GM19240 (cell line): ENCODE measurements at regions not wholly inside any gene's neighbourhood (a gene's known extent, or its start where the extent isn't known, plus 50 kb on each side); places are given as distances from the start of the nearest gene placed in this dataset.
"Not testable (repeated sequence)": the region's sequence is repeated elsewhere in the genome, so short reads cannot be mapped to it uniquely, and the experiment has no call there.

Experiments
- DNase-seq: peaks from one replicate; pipeline ENCODE4 v3.0.0; 2011; ENCODE audit warnings: low spot score; ENCODE audit not compliant: insufficient read length

DNA sequence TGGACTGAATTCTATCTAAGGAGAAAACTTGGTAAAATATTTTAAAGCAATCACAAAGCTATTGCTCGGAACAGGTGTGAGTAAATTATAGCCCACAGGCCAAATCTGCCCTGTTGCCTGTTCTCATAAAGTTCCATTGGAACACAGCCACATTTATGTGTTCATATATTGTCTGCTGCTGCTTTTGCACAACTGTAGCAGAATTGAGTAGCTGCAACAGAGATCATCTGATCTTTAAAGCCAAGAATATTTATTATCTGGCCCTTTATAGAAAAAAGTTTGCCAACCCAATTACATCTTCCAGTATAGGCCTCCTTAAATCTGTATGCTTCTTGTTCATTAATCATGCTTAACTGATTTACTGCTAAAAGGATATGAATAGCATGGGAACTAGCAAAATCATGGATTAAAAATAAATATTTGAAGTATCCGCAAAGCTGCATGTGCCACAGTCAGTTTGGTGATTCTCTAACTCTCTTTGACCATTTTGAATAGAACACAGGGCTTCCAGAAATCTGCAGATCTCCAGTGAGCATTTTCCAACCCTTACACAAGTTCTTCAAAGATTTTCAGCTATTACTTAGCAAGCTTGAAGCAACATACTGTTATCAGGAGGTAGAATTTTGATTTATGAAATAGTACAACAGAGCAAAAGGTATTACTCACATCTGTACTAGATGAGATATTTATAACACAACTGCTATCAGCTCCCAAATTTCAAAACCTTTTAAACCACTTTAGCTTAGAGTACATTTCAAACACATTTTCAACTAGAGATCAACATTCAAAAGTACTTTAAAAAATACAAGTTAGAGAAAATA lies 312.6 kb upstream of the ID4 start:
- DNase-seq: no peak

DNA sequence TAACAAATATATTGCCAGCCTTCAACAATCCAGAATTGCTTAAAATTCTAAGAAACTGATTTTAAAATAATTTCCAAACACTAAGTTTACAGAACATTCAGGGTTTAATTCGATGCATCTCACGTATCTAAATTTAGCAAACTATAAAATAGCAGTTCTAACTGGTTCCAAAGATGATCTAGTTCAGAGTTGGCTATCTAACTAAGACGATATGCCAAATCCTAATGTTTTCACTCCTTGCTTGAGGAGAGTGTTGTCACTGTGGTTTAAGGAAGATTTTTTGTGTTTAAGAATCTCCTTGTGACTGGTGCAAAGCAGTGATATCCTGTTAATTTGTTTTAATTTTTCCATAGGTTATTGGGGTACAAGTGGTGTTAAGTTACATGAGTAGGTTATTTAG lies 311.5 kb upstream of the ID4 start:
- DNase-seq: no peak

DNA sequence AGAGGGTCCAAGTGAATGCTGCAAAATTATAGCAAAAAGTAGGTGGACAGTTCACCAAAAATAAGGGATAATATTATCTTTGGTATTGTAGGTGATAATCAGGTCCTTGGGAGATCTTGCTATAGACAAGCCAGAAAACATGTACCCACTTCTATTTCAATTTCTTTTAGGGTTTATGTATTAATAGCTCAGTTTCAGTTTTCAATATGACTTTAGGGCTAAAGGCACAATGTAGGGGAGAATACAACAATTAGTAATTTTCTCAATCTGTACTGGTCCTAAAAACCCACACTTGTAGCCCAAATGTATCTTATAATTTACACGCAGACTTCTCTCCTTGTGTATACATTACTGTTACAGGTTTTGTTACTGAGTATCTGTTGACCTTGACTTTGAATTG lies 307.0 kb upstream of the ID4 start:
- no peak for DNase-seq

DNA sequence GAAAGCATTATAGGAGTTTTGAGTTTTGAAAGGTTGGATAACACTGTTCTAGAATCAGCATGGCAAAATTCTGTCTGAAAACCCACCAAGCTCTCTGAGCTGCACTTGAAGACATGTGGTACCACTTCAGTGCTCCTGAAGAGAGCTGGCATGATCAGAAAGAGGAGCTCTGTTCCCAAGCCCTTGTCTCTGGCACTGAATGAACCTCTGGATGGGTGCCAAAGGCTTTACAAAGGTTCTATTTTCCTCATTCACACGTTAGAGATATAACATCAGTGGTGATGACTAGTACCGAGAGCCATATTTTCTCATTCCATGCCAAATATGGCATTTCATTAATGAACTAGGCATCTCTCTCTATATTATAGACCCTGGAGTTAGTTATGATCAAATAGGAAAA lies 301.8 kb upstream of the ID4 start:
- DNase-seq: no peak

DNA sequence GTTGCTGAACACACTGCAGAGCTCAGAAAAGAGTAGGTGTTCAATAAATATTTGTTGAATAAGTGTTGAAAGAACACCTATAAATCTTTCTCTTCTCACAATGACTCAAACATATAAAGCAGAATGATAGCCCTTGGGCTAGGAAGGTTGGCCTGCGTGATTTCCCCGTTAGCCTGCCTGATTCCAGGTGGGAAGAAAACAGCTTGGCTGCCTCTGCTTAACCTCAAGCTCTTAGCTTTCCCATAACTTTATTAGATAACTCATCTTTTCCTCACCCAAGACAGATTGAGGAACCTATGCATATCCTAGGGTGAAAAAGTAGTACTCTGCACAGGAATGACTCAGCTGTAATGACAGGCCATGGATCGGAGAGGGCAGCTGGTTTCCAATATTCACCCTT lies 300.3 kb upstream of the ID4 start:
- no peak for DNase-seq

DNA sequence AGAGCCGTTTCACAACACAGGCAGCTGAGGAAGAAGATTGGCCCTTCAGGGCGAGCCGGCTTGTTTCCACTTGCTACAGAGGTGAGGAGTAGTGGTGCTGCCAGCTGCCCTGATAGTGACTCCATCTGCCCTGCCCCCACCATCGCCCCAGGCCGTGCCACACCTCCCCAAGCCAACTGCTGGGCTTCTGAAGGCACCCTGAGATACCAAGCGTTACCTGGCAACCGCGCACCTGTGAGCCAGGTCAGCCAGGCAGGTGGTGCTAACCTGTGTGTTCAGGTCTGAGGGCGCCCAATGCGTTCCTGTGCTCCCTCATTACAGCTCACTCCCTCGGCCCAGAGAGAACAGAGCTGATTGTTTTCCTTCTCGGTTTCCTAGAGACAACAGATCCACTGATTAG lies 299.1 kb upstream of the ID4 start:
- no peak for DNase-seq

DNA sequence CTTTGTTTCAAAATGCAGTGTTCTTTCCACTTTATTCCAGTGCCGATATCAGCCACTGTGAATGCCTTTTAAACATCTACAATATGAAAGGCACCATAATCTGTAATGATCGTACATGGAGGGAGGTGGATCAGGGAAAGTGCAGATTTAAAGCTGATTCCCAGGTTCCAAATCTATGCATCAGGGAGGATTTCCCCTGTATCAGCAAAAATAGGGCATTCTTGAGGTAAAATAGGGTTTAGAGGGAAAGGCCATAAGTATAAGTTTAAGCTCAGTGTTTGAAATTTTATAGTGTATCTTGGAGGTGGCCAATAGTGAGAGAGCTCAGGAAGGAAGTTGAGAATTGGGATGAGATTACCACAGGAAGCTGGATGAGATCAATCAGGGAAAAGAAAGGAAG lies 289.7 kb upstream of the ID4 start:
- DNase-seq: no peak

DNA sequence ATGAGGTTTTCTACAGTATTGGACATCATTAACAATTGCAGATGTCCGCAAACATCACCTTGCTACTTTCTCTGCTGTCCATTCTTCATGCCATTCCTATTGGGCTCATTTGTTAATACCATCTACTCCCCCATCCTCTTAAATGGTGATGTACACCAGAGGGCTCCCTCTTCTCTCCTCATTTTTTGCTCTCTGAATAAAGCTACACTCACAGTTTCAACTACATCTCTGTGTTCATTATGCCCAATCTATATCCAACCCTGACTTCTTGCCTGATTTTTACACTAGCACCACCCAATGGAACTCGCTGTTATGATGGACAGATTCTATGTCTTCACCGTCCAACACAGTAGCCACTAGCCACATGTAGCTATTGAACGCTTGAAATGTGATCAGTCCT lies 288.1 kb upstream of the ID4 start:
- DNase-seq: no peak

DNA sequence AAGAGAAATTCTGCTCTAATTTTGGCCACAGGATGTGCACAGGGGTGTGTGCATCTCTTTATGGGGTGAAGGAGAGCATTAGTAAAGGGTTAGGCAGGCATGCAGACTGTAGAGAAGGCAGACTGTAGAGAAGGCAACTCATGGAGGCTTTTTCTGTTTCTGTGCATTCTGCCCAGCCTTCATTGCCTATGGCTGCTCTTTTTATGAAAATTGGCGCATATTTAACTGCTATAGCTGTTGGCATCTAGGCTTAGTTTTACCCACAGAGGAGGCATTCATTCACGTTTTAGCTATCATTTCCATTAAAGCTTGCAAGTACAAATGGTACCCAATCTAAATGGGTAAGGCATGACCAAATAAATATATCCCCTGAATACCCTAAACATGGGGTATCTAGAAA lies 286.8 kb upstream of the ID4 start:
- DNase-seq: no peak

DNA sequence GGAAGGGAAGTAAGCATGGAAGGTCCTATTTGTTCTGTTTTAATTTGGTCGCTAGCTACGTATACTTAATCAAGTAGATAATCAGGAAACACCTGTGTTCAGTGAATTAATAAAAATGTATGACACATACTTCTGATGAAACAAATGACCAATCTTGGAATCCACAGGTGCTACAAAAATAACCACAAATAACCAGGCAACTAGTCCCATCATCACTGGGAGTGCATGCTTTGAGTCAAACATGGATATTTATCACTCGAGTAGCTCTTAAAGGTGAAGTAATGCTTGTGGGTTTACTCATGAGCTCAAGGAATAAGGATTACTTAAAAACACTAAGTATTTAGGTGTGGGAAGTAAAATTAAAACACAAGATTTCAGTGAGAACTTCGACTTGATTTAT lies 285.6 kb upstream of the ID4 start:
- DNase-seq: no peak

DNA sequence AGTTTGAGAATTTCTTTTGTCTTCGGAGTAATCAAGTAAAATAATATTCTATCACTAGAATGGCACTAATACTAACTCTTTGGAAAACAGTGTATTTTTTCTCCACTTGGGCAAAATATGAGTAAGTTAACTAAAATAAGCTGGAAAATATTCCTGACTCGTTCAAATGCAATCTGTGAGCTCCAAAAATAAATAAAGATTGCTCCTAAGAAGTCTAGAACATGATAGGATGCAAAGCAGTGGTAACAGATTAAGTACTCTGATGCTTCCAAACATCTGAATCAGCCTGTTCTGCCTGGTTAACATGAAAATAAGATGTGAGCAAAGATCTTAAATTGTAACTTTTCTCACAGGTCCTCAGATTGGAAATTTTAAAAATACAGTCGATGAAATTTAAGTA lies 285.1 kb upstream of the ID4 start:
- no peak for DNase-seq

DNA sequence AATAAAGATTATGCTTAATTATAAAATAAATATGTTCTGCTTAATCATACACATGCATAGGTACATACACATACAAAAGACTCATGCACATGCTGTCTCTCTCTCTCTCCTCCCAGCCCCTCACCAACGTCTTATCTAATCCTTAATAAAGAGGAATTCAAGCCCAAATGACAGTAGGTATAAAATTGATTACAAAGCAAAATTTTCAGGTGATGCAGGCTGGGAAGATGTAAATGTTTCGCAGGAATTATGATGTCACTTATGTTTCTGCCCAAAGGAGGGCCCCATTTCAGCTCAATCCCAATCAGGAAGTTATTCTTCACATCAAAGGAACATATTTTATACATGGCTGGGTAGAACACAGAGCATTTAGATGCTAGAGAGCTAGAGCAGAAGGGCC lies 284.6 kb upstream of the ID4 start:
- no peak for DNase-seq

DNA sequence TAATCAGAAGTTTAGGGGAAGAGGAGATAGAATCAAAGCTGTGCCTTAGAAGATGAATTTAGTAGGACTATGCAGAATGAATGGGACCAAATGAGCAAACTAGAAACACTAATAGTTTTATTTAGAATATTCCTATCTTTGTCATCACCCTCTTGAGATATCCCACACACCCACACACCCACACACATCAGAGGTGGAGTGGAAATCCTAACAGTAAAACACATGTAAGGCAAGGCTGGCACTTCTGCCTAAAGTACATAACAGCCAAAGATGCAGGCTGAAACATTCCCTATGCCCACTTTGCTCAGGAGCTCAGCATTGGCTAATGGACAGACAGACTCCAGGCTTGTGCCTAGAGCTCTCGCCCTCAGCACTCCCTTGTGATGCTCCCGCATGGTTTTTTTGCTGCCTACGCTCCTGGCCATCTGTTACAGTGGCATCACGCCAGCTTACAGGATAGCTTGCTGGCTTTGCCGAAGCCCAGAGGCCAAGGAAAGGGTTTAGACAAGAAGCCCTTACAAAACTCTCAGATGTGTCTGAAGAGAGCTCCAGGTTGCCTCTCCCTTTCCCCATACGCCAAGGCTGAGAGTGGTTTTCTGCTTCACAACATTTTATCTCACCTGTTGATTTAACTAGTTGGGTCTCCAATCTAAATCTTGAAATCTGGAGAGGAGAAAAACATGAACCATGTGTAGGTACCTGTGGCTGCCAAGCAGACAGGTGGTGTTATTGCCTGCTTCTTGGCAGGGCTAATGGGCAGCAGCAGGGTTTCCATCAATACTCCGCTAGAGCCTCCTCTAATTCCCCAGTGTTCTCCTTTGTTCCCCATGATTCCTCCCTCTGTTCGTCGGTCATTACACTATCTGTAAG lies 282.6 kb upstream of the ID4 start:
- no peak for DNase-seq

DNA sequence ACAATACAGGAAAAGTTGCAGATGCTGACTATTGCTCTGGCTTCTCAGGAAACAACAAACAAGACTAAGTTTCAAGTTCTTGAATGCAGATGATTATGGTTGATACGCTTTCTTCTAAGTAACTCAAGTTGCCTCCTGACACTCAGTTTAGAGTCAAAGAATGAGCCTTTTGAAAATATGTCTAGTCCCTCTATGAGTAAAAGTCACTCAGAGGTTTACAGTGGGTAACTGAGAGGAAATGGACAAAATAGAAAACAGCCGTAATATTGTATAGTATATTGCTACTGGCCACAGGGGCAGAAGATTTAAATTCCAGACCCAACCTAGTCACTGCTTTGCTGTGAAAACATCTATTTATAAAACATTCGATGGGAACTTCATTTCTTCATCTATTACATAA lies 280.0 kb upstream of the ID4 start:
- no peak for DNase-seq

DNA sequence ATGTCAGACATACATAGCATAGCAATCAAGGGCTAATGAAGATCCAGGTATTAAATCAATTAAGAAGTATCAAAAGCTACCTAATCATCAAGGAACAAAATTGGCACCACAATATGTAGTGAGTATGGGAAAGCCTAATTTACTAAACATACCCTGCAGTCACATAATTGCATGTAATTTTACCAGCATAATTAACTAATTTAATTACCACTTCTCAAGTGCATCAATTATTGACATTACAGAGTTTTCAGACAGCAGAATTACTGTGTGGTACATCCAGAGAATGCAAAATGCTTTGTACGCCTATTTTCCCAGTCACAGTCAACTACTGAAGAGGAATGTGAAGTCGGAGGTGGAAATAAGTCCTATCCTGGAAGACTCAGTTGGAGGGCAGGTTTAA lies 279.0 kb upstream of the ID4 start:
- DNase-seq: no peak

DNA sequence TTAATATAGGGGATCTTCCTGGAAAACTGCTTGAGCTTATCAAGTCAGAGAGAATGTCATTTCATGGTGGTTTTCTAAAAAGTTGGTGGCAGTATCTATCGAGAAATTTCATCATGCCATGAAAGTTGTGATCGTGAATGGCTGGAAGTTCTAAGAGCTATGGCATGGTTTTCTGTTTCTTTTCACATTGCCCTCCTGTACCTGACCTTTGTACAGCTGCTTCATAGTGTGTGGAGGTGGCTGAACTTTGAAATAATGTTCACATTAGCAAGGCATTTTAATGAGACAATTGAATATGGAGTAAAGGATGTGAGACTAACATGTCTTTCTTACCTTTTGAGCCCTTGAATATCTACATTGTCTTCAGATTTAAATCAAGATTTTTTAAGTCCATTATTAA lies 278.2 kb upstream of the ID4 start:
- DNase-seq: no peak

DNA sequence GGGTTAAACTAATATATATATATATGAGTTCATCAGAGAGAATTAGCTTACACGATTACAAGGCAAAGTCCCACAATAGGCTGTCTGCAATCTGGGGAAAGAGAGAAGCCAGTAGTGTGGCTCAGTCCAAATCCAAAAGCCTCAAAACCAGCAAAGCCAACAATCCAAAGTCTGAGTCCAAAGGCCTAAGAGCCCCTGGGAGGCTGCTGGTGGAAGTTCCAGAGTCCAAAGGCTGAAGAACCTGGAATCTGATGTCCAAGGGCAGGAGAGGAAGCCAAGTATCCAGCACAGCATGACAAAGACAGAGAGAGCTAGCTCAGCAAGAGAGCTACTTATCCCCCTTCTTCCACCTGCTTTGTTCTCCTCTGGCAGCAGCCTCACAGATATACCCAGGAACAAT lies 274.7 kb upstream of the ID4 start:
- DNase-seq: no peak

DNA sequence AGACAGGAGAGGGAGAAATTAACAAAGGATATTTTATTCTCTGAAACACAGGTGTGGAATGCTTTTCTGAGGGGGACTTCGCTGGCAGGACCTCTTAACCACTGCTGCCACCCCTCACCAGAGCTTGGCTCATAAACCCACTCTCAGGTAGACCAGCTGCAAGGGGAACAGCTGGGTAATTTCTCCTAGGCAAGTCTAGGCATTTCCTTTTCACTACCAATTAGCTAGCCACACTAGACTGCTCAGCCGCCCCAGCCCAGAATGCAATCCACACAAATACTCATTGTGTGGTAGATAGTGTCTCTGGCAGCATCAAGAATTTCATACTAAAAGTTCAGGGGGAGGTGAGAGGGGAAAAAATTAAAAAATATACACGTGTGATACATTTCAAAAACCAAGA lies 267.6 kb upstream of the ID4 start:
- no peak for DNase-seq

DNA sequence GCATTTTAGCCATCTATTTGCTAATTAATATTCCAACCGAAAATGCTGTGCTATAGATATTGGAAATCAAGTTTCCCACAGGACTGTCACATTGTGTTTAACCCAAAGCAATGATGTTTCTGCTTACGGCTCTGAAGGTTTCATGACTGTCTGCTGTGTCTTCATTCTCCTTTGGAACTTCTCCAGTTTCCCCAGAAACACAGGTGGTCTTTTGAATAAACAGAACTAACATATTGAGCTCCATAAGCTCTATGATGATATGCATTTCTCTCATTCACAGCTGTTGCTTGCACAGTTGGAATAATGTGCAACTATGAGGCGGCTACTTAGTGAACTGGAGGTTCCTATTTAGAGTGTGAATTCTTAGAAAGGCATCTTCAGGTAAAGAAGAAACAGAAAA lies 266.0 kb upstream of the ID4 start:
- DNase-seq: no peak

DNA sequence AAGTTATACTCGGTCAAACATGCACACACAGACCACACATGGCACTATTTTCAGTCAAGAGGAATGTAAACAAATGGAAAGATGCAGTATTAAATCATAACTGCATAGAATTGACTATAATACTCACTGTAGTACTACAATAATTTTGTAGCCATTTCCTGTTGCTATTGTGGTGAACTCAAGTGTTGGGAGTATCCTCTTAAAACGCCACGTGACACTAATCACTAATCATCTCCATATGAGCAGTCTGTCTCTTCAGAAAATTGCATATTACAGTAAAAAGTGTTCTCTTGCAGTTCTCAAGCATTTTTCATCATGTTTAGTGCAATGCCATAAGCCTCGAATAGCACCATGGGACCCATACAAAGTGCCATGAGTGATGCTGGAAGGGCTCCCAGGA lies 258.7 kb upstream of the ID4 start:
- no peak for DNase-seq

DNA sequence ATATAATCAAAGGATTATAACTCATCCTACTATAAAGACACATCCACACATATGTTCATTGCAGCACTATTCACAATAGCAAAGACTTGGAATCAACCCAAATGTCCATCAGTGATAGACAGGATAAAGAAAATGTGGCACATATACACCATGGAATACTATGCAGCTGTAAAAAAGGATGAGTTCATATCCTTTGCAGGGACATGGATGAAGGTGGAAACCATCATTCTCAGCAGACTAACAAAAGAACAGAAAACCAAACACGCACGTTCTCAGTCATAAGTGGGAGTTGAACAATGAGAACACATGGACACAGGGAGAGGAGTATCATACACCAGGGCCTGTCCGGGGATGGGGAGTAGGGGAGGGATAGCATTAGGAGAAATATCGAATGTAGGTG lies 253.0 kb upstream of the ID4 start:
- not testable (repeated sequence) for DNase-seq

DNA sequence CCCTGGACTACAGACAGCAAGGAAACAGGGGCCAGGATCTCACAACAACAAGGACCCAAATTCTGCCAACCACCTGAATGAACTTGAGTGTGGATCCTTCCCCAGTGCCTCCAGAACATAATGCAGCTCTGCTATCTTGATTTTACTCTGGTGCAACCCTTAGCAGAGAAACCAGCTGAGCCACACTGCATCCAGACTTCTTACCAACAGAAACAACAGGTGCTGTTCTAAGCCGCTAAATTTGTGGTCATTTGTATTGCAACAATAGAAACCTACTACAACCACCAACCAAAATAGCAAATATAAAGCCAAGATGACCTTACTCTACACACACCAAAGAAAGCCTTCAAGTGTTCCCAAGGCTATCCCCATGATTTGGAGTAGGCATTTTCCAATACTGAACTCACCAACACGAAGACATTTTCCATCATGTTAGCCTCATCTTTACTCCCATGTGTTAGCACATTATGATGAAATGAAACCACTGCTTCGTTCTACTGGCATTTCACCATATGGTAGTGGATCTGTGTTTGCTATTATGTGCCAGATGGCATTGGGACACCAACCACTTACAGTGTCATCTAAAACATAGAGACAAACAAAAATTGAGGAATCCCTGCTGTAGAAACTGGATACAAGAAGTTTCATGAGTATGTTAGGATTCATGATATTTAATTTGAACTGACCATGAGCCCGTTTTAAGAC lies 249.8 kb upstream of the ID4 start:
- no peak for DNase-seq
